NOMO-1 treated with dmso at 0.1 percent for 144 hours (cell line): ENCODE measurements at regions not wholly inside any gene's neighbourhood (a gene's known extent, or its start where the extent isn't known, plus 50 kb on each side); places are given as distances from the start of the nearest gene placed in this dataset.

Experiments used
- DNase-seq: peaks from one replicate; lab custom pipeline; 2025; ENCODE audit not compliant: unreplicated experiment; lab: John Stamatoyannopoulos, UW

DNA sequence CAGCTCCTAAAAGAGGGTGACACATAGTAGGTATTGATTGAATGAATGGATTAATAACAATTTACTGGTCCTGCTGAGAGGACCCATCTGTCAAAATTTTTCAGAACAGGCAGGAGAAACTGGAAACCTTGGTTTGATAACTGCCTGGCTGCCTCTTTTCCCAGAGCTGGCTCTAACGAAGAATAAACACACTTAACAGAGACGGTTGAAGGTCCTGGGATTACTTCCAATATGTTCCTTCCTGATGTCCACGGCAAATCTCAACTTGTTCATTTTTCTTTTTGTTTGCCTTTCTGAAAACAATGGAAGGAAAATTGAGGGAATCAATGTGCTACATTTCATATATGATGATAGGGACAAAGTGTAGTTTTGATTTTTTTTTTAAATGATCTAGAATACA, 76.5 kb upstream of the SYT13 start:
- DNase-seq: no peak

DNA sequence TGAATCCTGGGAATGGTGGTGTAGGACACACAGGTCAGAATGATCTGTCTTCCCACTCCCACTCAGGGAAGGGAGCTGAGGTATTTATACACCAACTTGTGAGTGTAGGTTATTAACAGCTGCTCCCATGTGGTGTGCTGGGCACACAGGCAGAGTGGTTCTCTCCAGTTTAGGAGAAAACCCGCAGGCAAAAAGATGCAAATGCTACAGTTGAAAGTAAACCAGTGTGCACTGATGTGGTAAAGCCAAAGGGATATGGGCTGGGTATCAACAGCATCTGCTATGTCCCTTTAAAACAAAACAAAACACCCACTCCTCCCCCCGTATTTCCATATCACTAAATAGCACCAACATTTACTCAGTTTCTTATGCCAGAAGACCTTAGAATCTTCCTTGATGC, 75.4 kb upstream of the SYT13 start:
- DNase-seq: no peak

DNA sequence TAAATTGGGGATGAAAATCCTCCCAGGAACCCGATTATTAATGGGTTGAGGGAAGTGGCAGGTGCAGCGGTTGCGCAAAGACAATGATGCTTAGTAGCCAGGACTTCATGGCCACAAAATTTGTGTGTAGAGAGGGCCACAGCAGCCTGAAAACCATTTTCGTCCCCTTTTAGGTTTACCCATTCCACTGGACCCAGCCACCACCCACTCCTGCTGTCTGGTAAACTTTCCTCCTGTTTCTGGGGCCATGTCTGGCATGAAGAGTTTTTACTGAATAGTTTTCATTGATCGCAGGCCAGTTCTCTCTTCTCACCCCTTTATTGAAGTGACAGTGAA, 69.5 kb upstream of the SYT13 start:
- DNase-seq: no peak

DNA sequence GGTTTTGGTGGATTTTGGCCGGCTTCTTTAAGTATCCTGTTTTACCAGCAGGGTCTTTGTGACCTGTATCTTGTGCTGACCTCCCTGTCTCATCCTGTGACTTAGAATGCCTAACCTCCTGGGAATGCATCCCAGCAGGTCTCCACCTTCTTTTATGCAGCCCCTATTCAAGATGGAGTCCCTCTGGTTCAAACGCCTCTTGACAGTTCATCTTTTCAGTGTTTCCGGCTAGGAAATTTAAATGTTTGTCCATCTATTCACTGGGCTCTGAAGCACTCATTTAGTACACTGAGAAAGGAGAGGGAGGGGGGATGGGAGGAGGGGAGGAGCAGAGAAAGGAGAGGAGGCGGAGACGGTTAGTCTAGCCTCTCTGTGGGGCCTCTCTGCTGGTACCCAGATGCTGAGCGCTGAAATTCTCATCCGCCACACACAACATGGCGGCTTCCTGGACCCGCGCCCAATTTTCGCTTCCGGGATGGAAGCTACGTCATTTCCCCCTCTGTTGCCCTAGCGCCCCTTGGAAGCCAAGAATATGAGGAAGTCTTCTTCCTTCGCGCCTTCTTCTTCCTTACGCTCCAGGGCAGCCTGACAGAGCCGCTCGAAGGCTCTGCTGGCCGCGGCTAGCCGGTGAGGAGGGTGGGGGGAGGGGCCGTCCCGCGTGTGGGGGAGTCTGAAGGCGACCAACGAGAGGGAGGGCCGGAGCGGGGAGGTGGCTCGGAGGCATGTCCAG, 69.0 kb upstream of the SYT13 start:
- DNase-seq: peak; percentile 78

DNA sequence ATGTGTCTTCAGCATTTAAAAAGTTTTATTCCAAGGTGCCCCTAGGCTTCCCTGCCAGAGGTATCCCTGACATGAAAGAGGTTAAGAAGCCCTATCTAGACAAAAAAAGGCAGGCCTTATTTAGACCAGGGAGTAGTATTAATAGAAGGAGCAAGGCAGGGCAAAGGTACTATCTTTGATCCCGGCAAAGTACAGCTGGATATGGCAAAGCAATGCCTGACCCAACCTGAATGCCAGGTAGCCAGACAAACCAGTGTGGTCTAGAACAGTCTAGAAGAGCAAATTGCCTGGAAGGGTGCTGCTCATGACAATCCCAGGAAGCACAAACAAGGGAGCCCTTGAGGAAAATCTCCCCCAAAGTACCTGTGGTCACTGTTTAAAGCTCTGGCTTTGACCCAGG, 62.6 kb upstream of the SYT13 start:
- DNase-seq: no peak

DNA sequence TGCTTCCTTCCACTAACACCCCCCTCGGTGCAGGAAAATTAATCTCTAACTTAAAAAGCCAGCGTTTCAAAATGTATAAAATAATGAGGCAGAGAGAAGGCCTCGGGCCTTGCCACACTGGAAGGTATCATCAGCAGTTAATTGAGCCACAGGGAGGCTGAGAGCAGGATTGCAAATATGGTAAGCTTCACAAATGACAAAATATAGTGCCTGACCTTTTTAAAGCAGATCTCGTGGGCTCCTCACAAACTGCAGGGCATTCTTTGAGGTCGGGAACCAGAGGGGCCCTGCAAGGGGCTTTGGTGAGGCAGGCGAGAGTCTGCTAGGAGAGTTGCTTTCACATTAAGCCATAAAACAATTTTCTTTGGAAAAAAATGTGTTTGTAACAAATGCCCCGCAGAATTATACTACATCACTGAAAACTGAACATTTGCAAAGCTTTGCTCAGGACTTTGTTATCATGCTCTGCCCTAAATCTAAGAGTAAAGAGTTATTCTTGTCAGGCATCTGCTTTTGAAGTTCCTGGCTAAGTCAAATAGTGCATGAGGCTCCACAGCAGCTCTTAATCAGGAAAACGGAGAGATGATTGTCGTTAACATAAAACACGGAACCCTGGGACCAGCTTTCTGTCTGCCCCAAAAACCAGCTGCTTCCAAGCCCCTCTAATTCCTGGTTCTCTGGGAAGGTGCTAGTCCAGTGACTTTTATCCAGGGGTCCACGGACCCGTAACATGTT, 61.4 kb upstream of the SYT13 start:
- DNase-seq: no peak

DNA sequence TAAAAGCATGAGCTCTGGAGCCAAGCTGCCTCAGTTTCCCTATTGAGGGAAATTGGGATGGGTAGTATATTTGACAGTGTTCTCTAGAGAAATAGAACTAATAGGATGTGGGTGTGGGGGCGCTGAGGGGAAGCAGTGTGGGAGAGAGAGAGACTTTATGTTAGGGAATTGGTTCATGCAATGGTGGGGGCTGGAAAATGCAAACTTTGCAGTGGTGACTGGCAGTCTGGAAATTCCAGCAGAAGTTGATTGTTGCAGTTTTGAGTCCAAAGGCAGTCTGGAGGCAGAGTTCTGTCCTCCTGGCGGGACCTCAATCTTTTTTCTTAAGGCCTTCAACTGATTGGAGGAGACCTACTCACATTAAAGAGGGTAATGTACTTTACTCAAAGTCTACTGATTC, 59.4 kb upstream of the SYT13 start:
- no peak for DNase-seq

DNA sequence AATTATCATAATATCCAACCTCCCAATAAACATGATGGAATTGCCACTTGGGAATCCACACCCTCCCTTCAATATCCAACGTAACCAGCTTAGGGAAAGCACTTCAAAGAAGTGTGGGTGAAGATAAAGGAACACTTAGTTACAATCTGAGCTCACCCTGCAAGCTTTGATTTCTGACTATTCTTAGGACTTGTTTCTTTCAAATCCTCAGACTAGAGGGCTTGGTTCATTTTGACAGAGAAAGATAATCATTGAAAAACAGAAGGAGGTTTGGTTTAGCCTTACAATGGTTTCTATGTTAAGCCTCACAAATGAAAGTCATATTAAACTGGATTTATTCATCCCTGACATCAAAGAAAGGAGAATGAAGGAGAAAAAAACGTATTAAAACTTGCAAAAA, 57.9 kb upstream of the SYT13 start:
- DNase-seq: no peak

DNA sequence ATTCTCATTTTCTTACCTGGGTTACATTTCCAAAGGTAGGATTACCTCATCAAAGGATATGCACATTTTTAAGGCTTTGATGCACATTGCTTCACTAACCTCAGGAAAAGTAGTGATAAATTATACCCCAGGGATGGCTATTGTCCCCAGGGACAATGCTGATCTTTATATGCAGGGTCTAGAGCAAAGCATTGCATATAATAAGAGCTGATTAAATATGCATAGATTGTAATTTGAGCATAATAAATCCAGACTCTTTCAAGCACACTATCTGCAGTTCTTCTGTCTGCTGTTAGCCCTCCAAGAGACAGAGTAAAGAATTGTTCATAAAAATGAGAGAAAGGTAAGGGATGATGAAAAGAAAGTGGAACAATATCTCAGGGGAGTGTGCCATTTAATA, 57.3 kb upstream of the SYT13 start:
- DNase-seq: no peak

DNA sequence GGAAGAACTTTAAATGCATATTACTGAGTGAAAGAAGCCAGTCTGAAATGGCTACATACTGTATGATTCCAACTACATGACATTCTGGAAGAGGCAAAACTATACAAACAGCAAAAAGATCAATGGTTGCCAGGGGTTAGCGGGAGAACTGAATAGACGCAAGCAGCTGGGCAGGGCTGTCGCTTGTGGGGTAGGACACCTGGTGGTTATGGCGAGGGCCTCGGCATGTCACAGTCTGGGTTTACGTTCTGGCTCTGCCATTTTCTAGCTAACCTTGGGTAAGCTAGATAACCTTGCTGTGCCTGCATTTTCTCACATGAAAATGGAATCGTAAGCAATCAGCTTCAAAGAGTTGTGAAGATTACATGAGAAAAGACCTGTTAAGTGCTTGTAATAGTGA, 55.2 kb upstream of the SYT13 start:
- no peak for DNase-seq

DNA sequence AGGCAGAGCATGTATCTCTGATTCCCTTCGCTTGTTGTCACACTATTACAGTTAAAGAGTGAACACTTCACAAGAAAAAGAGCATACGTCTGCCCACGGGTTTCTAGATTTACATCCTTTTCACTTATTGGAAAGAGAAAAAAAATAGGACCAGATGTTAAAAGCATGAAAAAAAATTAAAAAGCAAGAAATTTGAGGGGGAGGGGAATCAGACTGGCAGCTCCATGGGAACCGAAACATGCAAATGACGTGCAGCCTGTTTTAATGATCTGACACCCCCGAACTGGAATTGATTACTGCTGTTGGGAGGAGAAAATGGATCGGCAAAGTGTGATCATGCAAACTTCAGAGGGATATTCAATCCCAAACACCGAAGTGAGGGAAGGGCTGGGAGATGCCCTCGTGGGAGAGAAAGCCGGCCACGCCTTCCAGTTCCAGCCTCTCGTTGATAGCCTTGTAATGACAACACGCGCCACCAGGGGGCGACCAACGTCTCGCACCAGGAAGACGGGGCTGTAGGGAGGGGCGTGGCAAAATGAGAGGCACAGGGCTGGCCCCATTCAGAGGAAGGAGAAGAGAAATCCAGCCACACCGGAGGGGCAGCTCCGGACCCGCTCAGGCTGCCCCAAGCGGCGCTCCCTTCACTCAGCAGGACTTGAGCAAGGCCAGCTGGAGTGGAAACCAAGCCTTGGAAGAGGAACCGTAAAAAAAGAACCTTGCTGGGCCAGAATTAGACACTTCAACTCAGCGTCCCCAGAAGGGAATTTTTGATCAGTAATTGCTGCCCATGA, 53.8 kb upstream of the SYT13 start:
- DNase-seq: peak; percentile 97

DNA sequence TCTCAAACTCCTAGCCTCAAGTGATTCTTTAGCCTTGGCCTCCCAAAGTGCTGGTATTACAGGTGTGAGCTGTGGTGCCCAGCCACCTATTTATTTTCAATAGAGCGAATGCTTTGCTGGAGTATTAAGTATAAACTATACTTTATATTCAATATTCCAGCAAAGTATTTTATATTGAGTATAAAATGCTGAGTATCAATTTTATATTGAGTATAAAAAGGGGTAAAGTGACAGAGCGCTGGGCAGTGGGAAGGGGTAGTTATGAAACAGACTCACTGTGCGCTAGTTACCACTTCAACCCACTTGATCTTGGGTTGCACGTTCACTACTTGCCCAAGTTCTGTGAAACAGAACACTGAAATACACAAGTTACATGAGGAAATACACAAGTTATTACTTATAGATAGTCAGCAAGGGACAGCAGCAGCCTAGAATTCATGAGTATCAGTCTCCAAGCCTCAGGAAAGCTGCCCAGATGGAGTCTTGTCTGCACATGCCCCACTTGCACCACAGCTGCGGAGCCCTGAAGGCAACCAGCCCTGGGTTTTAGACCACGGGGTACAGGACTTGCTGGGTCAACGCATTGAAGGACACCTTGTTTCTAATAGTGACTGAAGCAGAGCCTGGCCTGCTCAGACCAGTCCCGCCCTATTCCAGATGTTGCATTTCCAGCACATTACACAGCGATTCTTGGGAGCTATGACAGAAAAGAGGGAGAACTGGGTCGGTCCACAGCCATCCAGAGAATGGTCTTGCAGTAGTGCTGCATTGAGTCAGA, 51.6 kb upstream of the SYT13 start:
- no peak for DNase-seq

DNA sequence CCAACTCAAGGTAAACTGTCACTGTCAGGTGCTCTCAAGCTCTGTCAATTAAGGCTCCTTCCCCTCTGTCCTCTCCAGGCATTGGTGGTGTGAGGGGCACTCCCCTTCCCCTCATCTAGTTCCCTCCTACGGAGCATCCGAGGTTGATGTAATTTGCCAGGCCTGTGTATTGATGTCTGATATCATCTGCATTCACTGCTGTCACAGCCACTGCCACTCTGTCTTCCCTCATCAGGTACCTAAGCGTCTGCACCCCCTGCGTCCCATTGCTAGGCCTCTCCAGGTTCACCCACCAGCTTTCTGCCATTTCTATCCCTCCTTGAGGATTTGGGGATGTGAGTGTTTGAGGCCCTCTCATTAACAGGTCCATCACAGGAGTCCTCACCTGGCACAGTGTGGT, 50.0 kb upstream of the SYT13 start:
- no peak for DNase-seq
